HG03060 (cell line): ENCODE measurements at regions not wholly inside any gene's neighbourhood (a gene's known extent, or its start where the extent isn't known, plus 50 kb on each side); places are given as distances from the start of the nearest gene placed in this dataset.
"Not testable (repeated sequence)": the region's sequence is repeated elsewhere in the genome, so short reads cannot be mapped to it uniquely, and the experiment has no call there.

Experiments
- ATAC-seq: cut with Tn5 transposase; IDR thresholded peaks from one replicate; pipeline ENCODE4 v1.9.1; 2021; ENCODE audit warnings: low read depth, moderate number of reproducible peaks; ENCODE audit not compliant: unreplicated experiment

GRCh38 chr3:3689601-3690375, 109.4 kb upstream of the LRRN1 start:
- ATAC-seq: no peak

- no peak for ATAC-seq
Observed at GRCh38 chr3:3686907-3687648, 112.2 kb upstream of the LRRN1 start.

- ATAC-seq: no peak
Observed at GRCh38 chr3:3685721-3686120, 113.5 kb upstream of the LRRN1 start.

- no peak for ATAC-seq
Observed at GRCh38 chr3:3683261-3683660, 116.0 kb upstream of the LRRN1 start.

GRCh38 chr3:3675801-3676200, 123.4 kb upstream of the LRRN1 start:
- ATAC-seq: no peak

- no peak for ATAC-seq
Observed at GRCh38 chr3:3675186-3675585, 124.0 kb upstream of the LRRN1 start.

GRCh38 chr3:3666664-3667063, 132.6 kb upstream of the LRRN1 start:
- peak; percentile 98 for ATAC-seq

- ATAC-seq: peak; percentile 45
Observed at GRCh38 chr3:3665961-3666640, 133.1 kb upstream of the LRRN1 start.

GRCh38 chr3:3665546-3665945, 133.7 kb upstream of the LRRN1 start:
- no peak for ATAC-seq

GRCh38 chr3:3664935-3665334, 134.3 kb upstream of the LRRN1 start:
- no peak for ATAC-seq

GRCh38 chr3:3662610-3663009, 136.6 kb upstream of the LRRN1 start:
- no peak for ATAC-seq

GRCh38 chr3:3654916-3655315, 144.3 kb upstream of the LRRN1 start:
- no peak for ATAC-seq

GRCh38 chr3:3648988-3649679, 150.1 kb upstream of the LRRN1 start:
- ATAC-seq: no peak

GRCh38 chr3:3646934-3647333, 152.3 kb upstream of the LRRN1 start:
- no peak for ATAC-seq

- ATAC-seq: not testable (repeated sequence)
Observed at GRCh38 chr3:3646103-3646844, 153.0 kb upstream of the LRRN1 start.

GRCh38 chr3:3641877-3642455, 157.3 kb upstream of the LRRN1 start:
- ATAC-seq: no peak

- no peak for ATAC-seq
Observed at GRCh38 chr3:3639078-3639477, 160.2 kb upstream of the LRRN1 start.

GRCh38 chr3:3636815-3637214, 162.4 kb upstream of the LRRN1 start:
- no peak for ATAC-seq

GRCh38 chr3:3635109-3635508, 164.1 kb upstream of the LRRN1 start:
- ATAC-seq: no peak

- ATAC-seq: no peak
Observed at GRCh38 chr3:3634326-3634725, 164.9 kb upstream of the LRRN1 start.
